Cardiac muscle cell (in vitro differentiated cells and primary cell): ENCODE measurements at regions not wholly inside any gene's neighbourhood (a gene's known extent, or its start where the extent isn't known, plus 50 kb on each side); places are given as distances from the start of the nearest gene placed in this dataset.

Experiments used
- DNase-seq, 2 donors: peaks; one replicate each; pipeline versions ENCODE4 v3.0.0 to v3.0.0-alpha.2; 2010 to 2017; ENCODE audit warnings: low read depth in 1 of 2, low spot score in 1 of 2
- H3K27ac ChIP-seq: fragments of 200-600 bp; sonication (generic); 2 replicates; pipeline ENCODE4 v1.5.1; 2016
- H3K27me3 ChIP-seq: fragments of 200-600 bp; sonication (generic); 2 replicates; pipeline ENCODE4 v1.6.0; 2016; ENCODE audit warnings: control low read depth
- H3K36me3 ChIP-seq: fragments of 200-600 bp; sonication (generic); 2 replicates; pipeline ENCODE4 v1.5.1; 2016; ENCODE audit warnings: control low read depth
- H3K4me1 ChIP-seq: fragments of 200-600 bp; sonication (generic); 2 replicates; pipeline ENCODE4 v1.8.1; 2017; ENCODE audit warnings: low read depth, mild to moderate bottlenecking, mixed run types
- H3K4me3 ChIP-seq: fragments of 200-600 bp; sonication (generic); 2 replicates; pipeline ENCODE4 v1.5.1; 2016; ENCODE audit warnings: mild to moderate bottlenecking
- H3K9me3 ChIP-seq: fragments of 200-600 bp; sonication (generic); 2 replicates; pipeline ENCODE4 v1.5.1; 2017; ENCODE audit warnings: low read depth, mild to moderate bottlenecking, control low read depth
- TF ChIP-seq, protein P1 (sequence below): IDR thresholded peaks from 2 replicates; pipeline ENCODE4 v1.5.1; 2012; ENCODE audit warnings: low read depth, mild to moderate bottlenecking, low read length

GRCh38 chr7:131095346-131095745, 232.3 kb upstream of the MKLN1 start:
- H3K4me3 ChIP-seq = no peak overlapping the region
- TF ChIP-seq, protein P1, sequence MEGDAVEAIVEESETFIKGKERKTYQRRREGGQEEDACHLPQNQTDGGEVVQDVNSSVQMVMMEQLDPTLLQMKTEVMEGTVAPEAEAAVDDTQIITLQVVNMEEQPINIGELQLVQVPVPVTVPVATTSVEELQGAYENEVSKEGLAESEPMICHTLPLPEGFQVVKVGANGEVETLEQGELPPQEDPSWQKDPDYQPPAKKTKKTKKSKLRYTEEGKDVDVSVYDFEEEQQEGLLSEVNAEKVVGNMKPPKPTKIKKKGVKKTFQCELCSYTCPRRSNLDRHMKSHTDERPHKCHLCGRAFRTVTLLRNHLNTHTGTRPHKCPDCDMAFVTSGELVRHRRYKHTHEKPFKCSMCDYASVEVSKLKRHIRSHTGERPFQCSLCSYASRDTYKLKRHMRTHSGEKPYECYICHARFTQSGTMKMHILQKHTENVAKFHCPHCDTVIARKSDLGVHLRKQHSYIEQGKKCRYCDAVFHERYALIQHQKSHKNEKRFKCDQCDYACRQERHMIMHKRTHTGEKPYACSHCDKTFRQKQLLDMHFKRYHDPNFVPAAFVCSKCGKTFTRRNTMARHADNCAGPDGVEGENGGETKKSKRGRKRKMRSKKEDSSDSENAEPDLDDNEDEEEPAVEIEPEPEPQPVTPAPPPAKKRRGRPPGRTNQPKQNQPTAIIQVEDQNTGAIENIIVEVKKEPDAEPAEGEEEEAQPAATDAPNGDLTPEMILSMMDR = no peak

GRCh38 chr7:131096267-131096927, 231.3 kb upstream of the MKLN1 start:
- Histone ChIP-seq H3K27me3 (no peaks in the 10 kb centered on the region), H3K27ac (no peak overlapping the region), H3K4me1 (no peaks in the 10 kb centered on the region), H3K4me3 (no peak overlapping the region), H3K36me3 (no peaks in the 10 kb centered on the region), H3K9me3 (no peaks in the 10 kb centered on the region)
- TF ChIP-seq, protein P1 = no peak
- DNase-seq = no peak

More at GRCh38 chr7:131095346-131095745, 232.3 kb upstream of the MKLN1 start:
- Histone ChIP-seq H3K4me1 (no peaks in the 10 kb centered on the region), H3K36me3 (no peaks in the 10 kb centered on the region), H3K27me3 (no peaks in the 10 kb centered on the region), H3K27ac (no peak overlapping the region), H3K9me3 (no peaks in the 10 kb centered on the region)
- peak in 1 of 2 donors; percentile 16 for DNase-seq

DNA sequence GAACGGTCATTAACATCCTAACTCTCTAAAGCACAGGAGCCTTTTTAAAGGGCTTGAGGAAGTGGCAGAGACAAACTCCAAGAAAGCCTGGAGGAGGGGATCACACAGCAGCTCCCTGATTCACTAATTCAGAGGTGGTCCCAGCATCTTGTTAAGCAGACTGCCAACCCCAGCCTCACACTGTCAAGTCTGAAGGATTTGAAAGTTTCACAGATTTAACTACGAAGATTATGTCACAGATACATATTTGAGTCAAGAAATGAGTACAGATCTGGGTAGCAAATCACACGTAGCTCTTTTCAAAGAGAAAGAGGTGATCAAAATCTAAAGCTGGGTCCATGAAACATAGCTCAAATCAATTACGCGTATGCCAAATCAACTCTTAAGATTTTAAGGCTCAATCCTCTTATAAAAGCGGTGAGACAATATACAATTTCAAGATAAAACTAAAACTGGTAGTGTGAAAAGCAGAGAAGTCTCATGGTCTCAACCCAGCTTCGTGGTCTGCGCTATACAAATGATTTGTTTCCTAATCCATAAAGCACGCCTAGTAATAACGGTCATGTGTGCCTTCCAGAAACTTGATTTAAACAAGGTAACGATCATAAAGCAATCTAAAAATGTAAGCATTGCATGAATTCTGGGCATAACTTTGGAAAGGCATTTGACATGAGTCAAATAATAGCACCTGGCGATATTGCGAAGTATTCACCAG, 229.9 kb upstream of the MKLN1 start:
- H3K4me3 ChIP-seq = no peak overlapping the region
- no peaks in the 10 kb centered on the region for H3K27me3 ChIP-seq
- no peaks in the 10 kb centered on the region for H3K4me1 ChIP-seq
- H3K36me3 ChIP-seq = no peaks in the 10 kb centered on the region
- no peak overlapping the region for H3K27ac ChIP-seq
- no peak for DNase-seq
- no peaks in the 10 kb centered on the region for H3K9me3 ChIP-seq
- TF ChIP-seq, protein P1 = no peak

- Histone ChIP-seq H3K36me3 (no peaks in the 10 kb centered on the region), H3K4me1 (no peaks in the 10 kb centered on the region), H3K9me3 (no peaks in the 10 kb centered on the region), H3K27ac (no peak overlapping the region), H3K4me3 (no peak overlapping the region), H3K27me3 (peaks cover 2% of the 10 kb centered on the region)
- no peak for DNase-seq
- TF ChIP-seq, protein P1 = no peak
Observed at GRCh38 chr7:131098527-131098926, 229.1 kb upstream of the MKLN1 start.

DNA sequence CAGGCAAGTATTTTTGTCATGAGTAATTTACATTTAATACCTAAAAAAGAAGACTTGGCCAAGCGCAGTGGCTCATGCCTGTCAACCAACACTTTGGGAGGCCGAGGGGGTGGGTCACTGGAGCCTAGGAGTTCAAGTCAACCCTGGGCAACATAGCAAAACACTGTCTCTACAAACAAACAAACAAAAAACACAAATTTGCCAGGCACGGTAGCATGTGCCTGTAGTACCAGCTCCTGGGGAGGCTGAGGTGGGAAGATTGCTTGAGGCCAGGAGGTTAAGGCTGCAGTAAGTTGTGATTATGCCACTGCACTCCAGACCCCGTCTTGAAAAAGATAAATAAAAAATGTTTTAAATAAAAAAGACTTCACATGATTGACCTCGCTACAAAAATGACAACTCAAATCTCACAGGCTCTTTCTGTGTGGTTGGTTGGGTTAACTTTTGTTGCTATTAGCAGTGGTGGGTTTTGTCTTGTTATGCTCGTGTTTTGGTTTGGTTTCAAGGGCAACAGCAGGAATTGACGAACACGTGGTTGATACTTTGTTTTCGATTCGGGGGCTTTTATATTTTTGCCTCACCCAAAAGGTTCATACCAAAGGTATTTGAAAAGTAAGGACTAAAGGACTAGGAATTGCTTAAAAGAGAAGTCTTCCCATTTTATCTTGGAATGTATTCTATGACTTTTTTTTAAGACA, 227.2 kb upstream of the MKLN1 start:
- Histone ChIP-seq H3K27me3 (peaks cover 22% of the 10 kb centered on the region), H3K9me3 (no peaks in the 10 kb centered on the region), H3K36me3 (no peaks in the 10 kb centered on the region), H3K4me3 (no peak overlapping the region), H3K27ac (no peak overlapping the region), H3K4me1 (no peaks in the 10 kb centered on the region)
- TF ChIP-seq, protein P1 = no peak
- DNase-seq = no peak
